HCT116 (cell line): ENCODE measurements at regions not wholly inside any gene's neighbourhood (a gene's known extent, or its start where the extent isn't known, plus 50 kb on each side); places are given as distances from the start of the nearest gene placed in this dataset.

Experiments
- ATAC-seq: fragments of 200-7000 bp; cut with Tn5 transposase; 2 replicates; pipeline ENCODE4 v1.9.1; 2020; ENCODE audit warnings: mild to moderate bottlenecking, moderate library complexity
- BruUV-seq: library from RNA; stranded (reverse); fragments of 400-500 nt; replicated peaks from 2 replicates; lab custom pipeline; 2021; lab: Mats Ljungman, UMichigan
- CTCF ChIA-PET: fragments of 300-600 bp; sonication (Branson Sonifier 250); formaldehyde crosslinking; loops from one replicate; lab custom pipeline; 2021; ENCODE audit warnings: antibody characterized with exemption; lab: Charles Lee
- POLR2A ChIA-PET: fragments of 300-600, 350-600 bp; sonication (Branson Sonifier 250); formaldehyde crosslinking; loops from one replicate; lab custom pipeline; 2021; ENCODE audit warnings: antibody characterized with exemption; lab: Charles Lee
- RAD21 ChIA-PET, 2 experiments: fragments of 300-600 bp; sonication (Branson Sonifier 250); formaldehyde crosslinking; loops; one replicate each; lab custom pipeline; 2023; ENCODE audit warnings: low total read pairs in 2 of 2; ENCODE audit not compliant: uncharacterized antibody in 2 of 2, unreplicated experiment in 2 of 2, low non-redundant PET in 1 of 2; lab: Charles Lee
- DNase-seq: peaks from one replicate; pipeline ENCODE4 v3.0.0-alpha.2; 2010; ENCODE audit warnings: low read depth, low spot score
- H2AFZ ChIP-seq: fragments of 200-600 bp; shearing (Covaris generic), sonication (generic); 2 replicates; pipeline ENCODE4 v1.6.1; 2017; ENCODE audit warnings: low read depth, mixed run types, mixed read lengths, antibody characterized with exemption, low read length; ENCODE audit not compliant: poor library complexity, severe bottlenecking
- H3K27ac ChIP-seq: 2 replicates; pipeline ENCODE4 v1.5.1; 2012; ENCODE audit warnings: low read depth, low read length
- H3K27me3 ChIP-seq: fragments of 200-600 bp; sonication (generic); 2 replicates; pipeline ENCODE4 v1.6.1; 2016; ENCODE audit warnings: mixed run types, low read length, mixed read lengths; ENCODE audit not compliant: insufficient read depth
- H3K36me3 ChIP-seq, 2 experiments: fragments of 200-500 bp in 1 of 2; fragments of 200-600 bp in 1 of 2; sonication (Bioruptor generic) in 1 of 2; sonication (generic) in 1 of 2; 2 replicates each; pipeline versions ENCODE4 v1.5.1 to v1.6.1; 2014 to 2016; ENCODE audit warnings: low read length in 2 of 2, inconsistent platforms in 1 of 2, mixed read lengths in 1 of 2, mixed run types in 1 of 2; ENCODE audit not compliant: insufficient read depth in 2 of 2, control insufficient read depth in 1 of 2
- H3K4me1 ChIP-seq, 2 experiments: fragments of 200-600 bp in 1 of 2; sonication (generic) in 1 of 2; 2 replicates each; pipeline versions ENCODE4 v1.5.1 to v1.6.1; 2012 to 2017; ENCODE audit warnings: low read length in 2 of 2, inconsistent platforms in 1 of 2, mild to moderate bottlenecking in 1 of 2, mixed read lengths in 1 of 2, mixed run types in 1 of 2, moderate library complexity in 1 of 2; ENCODE audit not compliant: insufficient read depth in 2 of 2, control insufficient read depth in 1 of 2
- H3K4me2 ChIP-seq: fragments of 200-600 bp; sonication (generic); 2 replicates; pipeline ENCODE4 v1.6.1; 2017; ENCODE audit warnings: mixed run types, low read length, mixed read lengths
- H3K4me3 ChIP-seq, 2 experiments: fragments of 200-600 bp in 1 of 2; sonication (generic) in 1 of 2; replicated peaks in 1 of 2; 2 replicates each; pipeline ENCODE4 v1.5.1; 2011 to 2016; ENCODE audit warnings: low read length in 2 of 2, control low read depth in 1 of 2, low read depth in 1 of 2, mild to moderate bottlenecking in 1 of 2, mixed read lengths in 1 of 2, mixed run types in 1 of 2
- H3K79me2 ChIP-seq: fragments of 200-600 bp; sonication (generic); 2 replicates; pipeline ENCODE4 v1.6.1; 2017; ENCODE audit warnings: mild to moderate bottlenecking, mixed run types, low read length, moderate library complexity, mixed read lengths; ENCODE audit not compliant: insufficient read depth
- H3K9ac ChIP-seq: fragments of 200-600 bp; sonication (generic); 2 replicates; pipeline ENCODE4 v1.6.1; 2016; ENCODE audit warnings: low read length, mixed read lengths
- H3K9me2 ChIP-seq: fragments of 200-600 bp; sonication (generic), shearing (Covaris generic); 2 replicates; pipeline ENCODE4 v1.6.1; 2017; ENCODE audit warnings: mixed run types, mild to moderate bottlenecking, moderate library complexity; ENCODE audit not compliant: insufficient read depth
- H3K9me3 ChIP-seq, 2 experiments: fragments of 200-500 bp in 1 of 2; fragments of 200-600 bp in 1 of 2; sonication (Bioruptor generic) in 1 of 2; sonication (generic) in 1 of 2; 2 replicates each; pipeline ENCODE4 v1.6.1; 2014 to 2017; ENCODE audit warnings: low read length in 2 of 2, mixed read lengths in 2 of 2, inconsistent platforms in 1 of 2, low read depth in 1 of 2, mild to moderate bottlenecking in 1 of 2, mixed run types in 1 of 2, moderate library complexity in 1 of 2; ENCODE audit not compliant: control insufficient read depth in 1 of 2, insufficient read depth in 1 of 2
- H4K20me1 ChIP-seq: fragments of 200-600 bp; sonication (generic), shearing (Covaris generic); 2 replicates; pipeline ENCODE4 v1.6.1; 2017; ENCODE audit warnings: mixed run types, mild to moderate bottlenecking, moderate library complexity; ENCODE audit not compliant: insufficient read depth
- CBX3 ChIP-seq: IDR thresholded peaks from 2 replicates; pipeline ENCODE4 v1.6.1; 2012; ENCODE audit warnings: low read depth
- POLR2AphosphoS5 ChIP-seq: IDR thresholded peaks from 2 replicates; pipeline ENCODE4 v1.6.1; 2011; ENCODE audit warnings: mild to moderate bottlenecking, low read depth, low read length, moderate library complexity
- SRF ChIP-seq: IDR thresholded peaks from 2 replicates; pipeline ENCODE4 v1.6.1; 2012; ENCODE audit warnings: low read depth
- ZBTB33 ChIP-seq: IDR thresholded peaks from 2 replicates; pipeline ENCODE4 v1.6.1; 2011; ENCODE audit warnings: mild to moderate bottlenecking, low read length, moderate library complexity; ENCODE audit not compliant: insufficient replicate concordance; ENCODE audit errors: extremely low read depth
- ZNF274 ChIP-seq: fragments of 200-500 bp; sonication (Bioruptor generic); IDR thresholded peaks from 2 replicates; pipeline ENCODE4 v1.6.1; 2014; ENCODE audit warnings: mild to moderate bottlenecking, low read depth, low read length, inconsistent platforms
- intact Hi-C: fragments of 100-400 bp; cut with micrococcal nuclease; formaldehyde crosslinking; loops from 2 replicates; pipeline ENCODE4 v1.10.0; 2022

GRCh38 chr12:67884596-67884995, 104.7 kb upstream of the IFNG-AS1 start (continued):
- TF ChIP-seq ZBTB33 (no peak), SRF (no peak), CBX3 (no peak), ZNF274 (no peak)

- no TSS peak for BruUV-seq
- intact Hi-C loops = no loop called here
- POLR2A ChIA-PET = no interaction called here
- Histone ChIP-seq H2AFZ (no peak overlapping the region), H3K36me3 (no peaks in the 10 kb centered on the region), H3K9ac (no peak overlapping the region), H3K27me3 (no peaks in the 10 kb centered on the region), H3K9me3 (no peaks in the 10 kb centered on the region), H3K27ac (no peak overlapping the region), H3K4me1 (no peaks in the 10 kb centered on the region), H3K4me2 (no peak overlapping the region), H3K79me2 (no peaks in the 10 kb centered on the region), H4K20me1 (no peaks in the 10 kb centered on the region), H3K4me3 (no peak overlapping the region), H3K9me2 (no peaks in the 10 kb centered on the region)
- CTCF ChIA-PET = no interaction called here
- no peak for ATAC-seq
- TF ChIP-seq ZNF274 (no peak), POLR2AphosphoS5 (no peak)
- RAD21 ChIA-PET = no interaction called here
- no peak for DNase-seq
Observed at GRCh38 chr12:67885375-67886169, 103.7 kb upstream of the IFNG-AS1 start.
